ENCODE measurements at regions not wholly inside any gene's neighbourhood (a gene's known extent, or its start where the extent isn't known, plus 50 kb on each side); places are given as distances from the start of the nearest gene placed in this dataset.

DNA sequence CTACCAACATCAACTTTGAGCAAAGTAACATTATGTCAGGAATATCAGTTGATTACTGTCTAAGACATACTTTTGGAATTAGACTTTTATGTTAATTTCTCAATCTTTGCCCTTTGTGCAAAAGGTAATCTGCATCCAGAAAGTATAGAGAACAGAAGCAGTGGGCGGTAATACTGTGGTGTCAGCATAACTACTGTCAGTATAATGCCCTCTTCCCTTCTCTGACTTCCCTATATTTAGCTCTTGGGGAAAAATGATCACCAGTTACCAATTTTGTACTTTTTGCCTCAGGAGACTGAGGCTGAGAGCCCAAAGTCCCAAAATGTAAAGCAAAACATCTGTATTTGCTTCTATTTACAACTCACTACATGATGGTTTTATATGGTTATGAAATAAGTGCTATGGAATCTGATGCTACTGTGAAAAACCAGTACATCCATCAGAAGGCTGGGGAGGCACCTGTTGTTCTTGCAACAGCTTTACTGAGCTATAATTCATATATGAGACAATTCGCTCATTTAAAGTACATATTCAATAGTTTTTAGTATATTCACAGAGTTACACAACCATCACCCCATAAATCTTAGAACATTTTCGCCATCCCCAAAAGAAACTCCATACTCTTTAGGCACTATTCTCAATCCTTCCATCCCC is 51.3 kb upstream of the CD302 start:
- DNase-seq (ENCODE audit: low read depth in 6 of 9, low spot score in 9 of 9): no peak
- Histone ChIP-seq H3K4me3 (ENCODE audit: low read length in 2 of 2) (no peak overlapping the region), H3K4me1 (ENCODE audit: control insufficient read depth in 2 of 2, insufficient read depth in 2 of 2, low read length in 2 of 2) (no peaks in the 10 kb centered on the region), H3K36me3 (ENCODE audit: control insufficient read depth in 2 of 2, insufficient read depth in 2 of 2, low read length in 1 of 2) (peaks cover 0 to 22% of the 10 kb centered on the region in 2 donors), H3K27ac (ENCODE audit: low read depth in 1 of 2, low read length in 1 of 2) (no peak overlapping the region), H3K27me3 (ENCODE audit: control insufficient read depth in 2 of 2, insufficient read depth in 1 of 2, low read length in 1 of 2) (no peaks in the 10 kb centered on the region), H3K9me3 (ENCODE audit: control insufficient read depth in 2 of 2, insufficient read depth in 1 of 2, low read length in 1 of 2) (no peaks in the 10 kb centered on the region)
- WGBS: 98% methylated on average over 3 of the region's 3 CpGs

Measured in thymus (tissue), 11 donors.